NCI-H1417 treated with DMSO at 0.1 percent for 48 hours (cell line): ENCODE measurements at regions not wholly inside any gene's neighbourhood (a gene's known extent, or its start where the extent isn't known, plus 50 kb on each side); places are given as distances from the start of the nearest gene placed in this dataset.
"Not testable (repeated sequence)": the region's sequence is repeated elsewhere in the genome, so short reads cannot be mapped to it uniquely, and the experiment has no call there.

ENCODE experiments used
- DNase-seq: peaks from one replicate; lab custom pipeline; 2025; lab: John Stamatoyannopoulos, UW

DNA sequence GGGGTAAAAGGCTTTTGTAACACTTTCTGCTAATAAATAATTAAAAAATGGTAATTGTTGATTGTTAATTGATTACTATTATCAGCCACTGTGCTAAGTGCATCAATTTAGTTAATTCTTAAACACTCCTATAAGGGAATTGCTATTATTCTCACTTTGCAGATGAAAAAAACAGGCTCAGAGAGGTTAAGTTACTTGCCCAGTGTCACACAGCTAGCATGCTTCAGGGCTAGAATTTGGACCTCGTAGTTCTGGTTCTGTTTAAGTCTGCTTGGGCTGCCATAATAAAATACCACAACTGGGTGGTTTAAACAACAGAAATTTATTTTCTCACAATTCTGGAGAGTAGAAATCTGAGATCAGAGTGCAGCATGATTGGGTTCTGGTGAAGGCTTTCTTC lies 164.8 kb upstream of the TBX18 start:
- DNase-seq = no peak

DNA sequence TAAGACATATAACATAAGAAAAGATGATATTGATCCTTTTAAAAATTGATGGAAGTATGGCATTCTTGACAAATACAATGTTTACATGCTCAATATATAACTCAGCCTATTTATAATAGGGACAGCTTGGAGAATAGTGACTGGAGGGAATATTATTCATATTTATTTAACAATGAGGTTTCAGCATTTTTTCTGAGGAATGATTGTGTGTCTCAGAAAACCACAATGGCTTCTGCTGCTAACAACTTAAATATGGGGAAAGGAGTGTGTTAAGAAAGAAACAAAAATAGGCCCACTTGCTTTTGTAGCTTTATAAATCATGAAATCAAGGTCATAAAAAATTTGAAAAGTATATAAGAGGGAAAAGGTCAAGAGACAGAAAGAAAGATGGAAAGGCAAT lies 163.2 kb upstream of the TBX18 start:
- no peak for DNase-seq

- no peak for DNase-seq
Measured at GRCh38 chr6:84926189-84927155, 162.1 kb upstream of the TBX18 start.

DNA sequence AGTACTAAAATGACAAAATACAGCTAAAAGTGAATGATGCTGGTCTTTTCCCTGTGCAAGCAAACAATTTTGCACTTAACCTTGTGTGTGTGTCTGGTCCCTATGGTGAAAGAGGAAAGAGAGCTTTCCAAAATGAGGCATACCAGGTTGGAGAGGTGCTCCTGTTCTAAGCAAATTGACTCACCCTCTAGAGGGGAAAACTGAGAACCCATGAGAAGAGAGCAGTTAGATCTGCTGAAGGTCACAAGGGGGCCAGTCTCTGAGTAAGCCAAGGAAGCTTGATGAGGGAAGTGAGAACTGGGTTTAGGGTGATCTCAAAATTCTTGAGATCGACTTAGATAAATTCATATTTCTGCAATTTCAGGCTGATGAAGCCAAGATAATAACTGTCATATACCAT lies 157.5 kb upstream of the TBX18 start:
- no peak for DNase-seq

DNA sequence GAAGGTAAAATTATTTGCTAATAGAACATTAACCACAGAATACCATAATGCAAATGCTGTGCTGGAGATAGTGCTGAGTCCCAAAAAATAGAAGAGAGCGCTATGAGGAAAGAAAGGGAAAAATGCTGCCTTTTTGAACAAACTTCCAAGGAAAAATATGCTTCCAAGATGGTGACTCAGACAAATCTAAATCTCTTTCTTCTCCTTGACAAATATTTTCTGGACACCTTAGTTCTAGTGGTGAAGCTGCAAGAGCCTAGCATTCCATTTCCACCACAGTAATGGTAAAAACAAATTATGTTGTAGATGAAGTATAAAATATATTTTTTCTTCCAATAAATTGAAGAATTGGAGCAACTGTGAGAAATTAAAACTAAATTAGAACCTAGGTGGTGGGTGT lies 155.6 kb upstream of the TBX18 start:
- no peak for DNase-seq

GRCh38 chr6:84916704-84917103 lies 152.3 kb upstream of the TBX18 start:
- DNase-seq = no peak

DNA sequence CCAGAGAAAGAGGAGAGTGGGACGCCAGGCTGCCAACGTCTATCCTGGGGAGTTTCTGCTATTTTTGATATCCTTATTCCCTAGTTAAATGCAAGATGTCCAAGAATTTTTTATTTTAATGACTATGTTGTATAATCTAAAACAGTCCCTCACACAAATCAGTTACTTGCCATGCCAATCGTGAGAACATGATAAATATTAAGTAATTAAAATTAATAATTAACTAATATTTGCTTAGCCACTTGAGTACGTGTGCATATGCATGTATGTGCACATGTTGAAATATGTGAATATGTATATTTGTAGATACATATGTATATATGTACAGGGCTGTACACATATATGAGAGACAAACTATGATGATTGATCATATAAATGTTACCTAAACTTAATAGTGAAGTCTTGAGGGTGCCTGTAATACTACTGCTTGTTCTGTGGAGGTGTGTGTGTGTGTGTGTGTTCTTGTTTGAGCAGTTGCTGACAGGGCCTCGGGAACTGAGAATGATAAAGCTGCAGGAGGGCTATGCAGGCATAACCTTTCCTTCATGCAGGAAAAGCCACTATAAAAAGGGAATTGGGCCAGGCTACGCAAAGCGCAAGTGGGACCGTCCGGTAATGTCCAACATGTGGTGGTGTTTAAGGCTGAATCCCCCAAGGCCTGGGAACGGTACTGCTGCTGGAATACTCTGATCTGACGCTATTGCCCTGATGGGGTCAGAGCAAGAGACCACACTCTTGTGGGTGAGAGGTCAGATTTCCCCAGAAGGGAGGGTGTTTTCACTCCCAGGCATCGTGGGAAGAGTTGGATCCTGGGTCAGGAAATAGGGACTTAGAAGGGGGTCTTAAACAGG lies 148.3 kb upstream of the TBX18 start:
- DNase-seq = no peak

DNA sequence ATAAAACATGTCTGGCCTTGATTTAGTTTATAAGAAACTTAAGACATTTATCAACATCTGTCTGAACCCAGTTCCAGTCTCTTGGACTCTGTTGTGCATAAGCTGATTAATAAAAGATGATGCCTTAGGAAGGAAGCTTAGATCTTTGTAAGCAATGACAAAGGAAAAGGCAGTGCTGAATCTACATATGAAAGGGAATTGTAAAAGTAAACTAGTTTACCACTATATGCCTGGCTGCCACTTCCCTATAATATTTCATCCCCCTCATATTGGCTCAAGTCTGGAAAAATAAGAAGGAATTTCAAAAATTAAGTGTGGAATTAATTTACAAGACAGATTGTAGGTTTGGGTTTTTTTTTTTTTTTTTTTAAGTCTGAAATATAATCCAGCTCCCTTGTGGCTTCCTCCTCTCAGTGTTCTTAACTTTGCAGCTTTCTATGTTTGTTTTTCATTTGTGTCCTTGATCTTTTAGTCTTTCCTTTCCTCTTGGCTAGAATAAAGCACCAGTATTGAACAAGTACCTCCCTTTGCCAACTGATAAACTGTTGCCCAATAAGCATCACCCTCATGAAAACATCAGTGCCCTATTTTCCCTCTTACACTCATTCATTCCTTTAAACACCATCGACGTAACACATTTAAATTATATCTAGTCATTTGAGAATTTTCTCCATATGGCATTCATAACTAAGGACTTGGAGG lies 146.7 kb upstream of the TBX18 start:
- no peak for DNase-seq

- no peak for DNase-seq
Measured at GRCh38 chr6:84908304-84908904, 144.0 kb upstream of the TBX18 start.

DNA sequence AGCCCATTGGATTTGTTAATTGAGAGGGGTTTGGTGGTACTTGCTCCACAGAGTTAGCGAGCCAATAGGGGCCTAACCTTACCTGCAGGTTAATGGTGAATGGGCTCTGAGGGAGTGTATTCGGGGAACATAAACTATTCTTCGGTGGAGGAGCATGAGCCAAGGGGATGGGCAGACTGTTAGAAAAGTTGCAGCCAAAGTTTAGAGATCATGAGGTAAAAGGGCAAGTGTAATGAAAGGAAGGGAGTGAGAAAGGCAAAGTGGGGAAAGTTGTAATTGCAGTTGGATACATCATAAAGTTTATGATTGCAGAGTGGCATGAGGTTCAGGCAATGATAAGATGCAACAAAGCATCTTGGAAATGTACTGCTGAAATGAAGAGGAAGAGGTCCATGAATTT lies 142.1 kb upstream of the TBX18 start:
- DNase-seq = no peak

DNA sequence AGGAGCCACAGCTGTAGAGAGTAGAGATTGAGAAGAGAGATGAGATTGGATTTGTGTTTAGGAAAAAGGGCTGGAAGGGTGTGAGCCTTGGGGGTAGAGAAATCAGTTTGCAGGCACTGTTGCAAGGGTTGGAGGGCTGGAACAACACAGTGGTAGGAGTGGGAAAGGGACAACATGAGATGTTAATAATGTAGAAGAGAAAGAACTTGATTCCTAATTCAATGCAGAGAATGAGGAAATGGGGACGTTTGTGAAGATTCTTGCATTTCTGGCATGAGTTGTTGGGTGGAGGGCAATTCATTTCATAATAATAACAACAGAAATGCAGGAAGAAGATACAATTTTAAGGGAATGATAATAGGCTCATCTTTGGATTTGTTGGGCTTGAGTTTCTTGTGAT lies 141.4 kb upstream of the TBX18 start:
- DNase-seq = no peak

- DNase-seq = no peak
Measured at GRCh38 chr6:84902354-84902928, 138.0 kb upstream of the TBX18 start.

DNA sequence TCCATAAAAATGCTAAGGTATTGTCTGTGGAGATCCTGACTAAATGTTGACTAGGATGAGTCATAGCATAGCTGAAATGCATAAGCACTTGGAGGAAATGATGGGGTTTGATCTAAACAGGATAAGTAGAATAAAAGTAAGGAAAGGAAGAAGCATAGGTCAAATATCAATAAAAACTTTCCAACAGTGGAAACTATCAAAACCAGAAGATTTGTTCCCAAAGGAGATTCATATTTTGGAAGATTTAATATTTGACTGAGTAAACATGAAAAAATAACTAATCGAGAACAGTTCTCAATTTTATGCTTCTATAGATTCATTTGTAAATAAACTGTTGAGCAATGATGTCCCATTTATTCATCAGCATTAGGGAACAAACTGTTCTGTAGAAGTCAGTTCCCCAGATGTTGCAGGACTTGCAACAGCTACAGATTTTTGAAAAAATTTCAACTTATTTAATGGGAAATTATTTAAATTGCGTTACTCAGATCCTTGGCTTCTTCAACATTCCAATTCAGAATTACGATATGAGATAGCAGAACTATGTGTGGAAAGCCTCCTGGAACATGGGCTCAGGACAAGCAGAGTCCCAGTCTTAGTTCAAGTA lies 133.7 kb upstream of the TBX18 start:
- DNase-seq = no peak

DNA sequence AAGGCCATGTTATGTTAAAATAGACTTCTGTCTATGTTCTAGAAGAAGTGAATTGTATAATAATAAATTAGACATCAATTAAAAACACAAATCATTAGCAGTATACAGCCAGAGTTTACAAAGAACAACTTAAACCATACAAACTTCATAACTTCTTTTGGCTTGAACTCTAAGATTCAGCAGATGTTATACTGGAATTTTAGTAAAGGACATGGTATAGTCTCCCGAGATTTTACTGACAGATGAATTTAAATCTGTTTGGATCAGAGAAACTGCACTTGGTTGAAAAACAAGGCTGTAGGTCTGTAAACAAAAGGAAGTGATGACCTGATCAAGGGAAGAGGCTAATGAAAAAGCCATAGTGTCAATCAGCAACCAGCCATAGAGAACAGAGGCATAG lies 132.6 kb upstream of the TBX18 start:
- DNase-seq = no peak

DNA sequence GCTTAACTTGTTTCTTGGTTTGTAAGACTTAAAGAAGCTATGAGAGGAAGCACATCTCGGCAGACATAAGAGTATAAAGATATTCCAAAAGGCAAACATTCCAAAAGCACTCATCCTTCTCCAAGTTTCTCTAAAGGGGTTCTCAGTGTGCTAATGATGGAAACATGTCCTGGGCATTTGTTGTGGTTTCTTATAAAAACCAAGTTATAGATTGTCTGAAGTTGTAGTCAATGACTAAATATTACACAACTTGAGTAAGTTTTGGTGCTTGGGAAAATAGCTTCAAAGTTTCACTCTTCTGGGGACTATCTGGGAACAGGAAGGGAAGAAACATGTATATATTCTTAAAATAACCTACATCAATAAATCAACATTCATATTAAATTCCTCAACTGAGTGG lies 128.3 kb upstream of the TBX18 start:
- DNase-seq = no peak

- no peak for DNase-seq
Measured at GRCh38 chr6:84882768-84883766, 118.7 kb upstream of the TBX18 start.

DNA sequence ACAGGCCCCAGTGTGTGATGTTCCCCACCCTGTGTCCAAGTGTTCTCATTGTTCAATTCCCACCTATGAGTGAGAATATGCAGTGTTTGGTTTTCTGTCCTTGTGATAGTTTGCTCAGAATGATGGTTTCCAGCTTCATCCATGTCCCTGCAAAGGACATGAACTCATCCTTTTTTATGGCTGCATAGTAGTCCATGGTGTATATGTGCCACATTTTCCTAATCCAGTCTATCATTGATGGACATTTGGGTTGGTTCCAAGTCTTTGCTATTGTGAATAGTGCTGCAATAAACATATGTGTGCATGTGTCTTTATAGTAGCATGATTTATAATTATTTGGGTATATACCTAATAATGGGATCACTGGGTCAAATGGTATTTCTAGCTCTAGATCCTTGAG lies 115.0 kb upstream of the TBX18 start:
- DNase-seq = not testable (repeated sequence)

DNA sequence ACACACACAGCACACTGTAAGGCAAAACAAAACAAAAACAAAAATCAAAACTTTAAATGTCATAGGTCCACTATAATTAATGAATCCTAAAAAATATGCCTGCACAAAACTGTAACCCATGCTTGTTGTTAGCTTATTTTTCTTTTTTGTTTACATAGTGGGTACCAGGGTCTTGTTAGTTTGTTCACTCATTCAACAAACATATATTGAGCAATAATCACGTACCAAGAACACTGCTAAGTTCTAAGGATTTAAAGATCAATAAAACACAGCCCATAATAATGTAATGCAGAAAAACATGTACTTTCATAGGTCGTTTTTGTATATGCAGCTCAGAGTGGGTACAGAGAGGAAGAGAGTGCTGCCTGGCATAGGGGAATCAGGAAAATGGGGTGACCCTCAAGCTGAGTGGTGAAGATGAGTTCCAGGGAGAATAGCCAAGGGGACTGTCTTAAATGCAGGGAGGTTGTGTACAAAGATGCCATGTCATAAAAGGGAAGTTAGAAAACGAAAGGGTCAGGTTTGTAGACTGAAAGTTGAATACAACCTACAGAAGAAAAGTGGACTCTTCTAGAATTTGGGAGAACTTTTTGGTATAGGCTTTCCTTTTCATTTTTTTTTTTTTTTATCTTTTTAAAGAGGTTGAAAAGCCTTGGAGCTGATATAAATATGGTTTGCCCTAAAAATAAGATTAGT lies 113.3 kb upstream of the TBX18 start:
- no peak for DNase-seq
